ENCODE measurements at regions not wholly inside any gene's neighbourhood (a gene's known extent, or its start where the extent isn't known, plus 50 kb on each side); places are given as distances from the start of the nearest gene placed in this dataset.

GRCh38 chr6:8990075-8990474, 554.7 kb upstream of the SLC35B3 start:
- H3K4me3 ChIP-seq (replicated peaks; ENCODE audit: low read depth, low read length), result no peak overlapping the region
- no peak for TF ChIP-seq CTCF (IDR thresholded peaks at IDR 0.05; ENCODE audit: low read depth, low read length, missing control alignments)
- no peak for DNase-seq (ENCODE audit: extremely low read depth, low read depth)

- H3K4me3 ChIP-seq (replicated peaks; ENCODE audit: low read depth, low read length), result no peak overlapping the region
- peak; percentile 30 for DNase-seq (ENCODE audit: extremely low read depth, low read depth)
- TF ChIP-seq CTCF (IDR thresholded peaks at IDR 0.05; ENCODE audit: low read depth, low read length, missing control alignments), result peak; percentile 91
These were observed 547.9 kb upstream of the SLC35B3 start for GRCh38 chr6:8983202-8983688.

- H3K4me3 ChIP-seq (replicated peaks; ENCODE audit: low read depth, low read length), result no peak overlapping the region
These were observed 547.3 kb upstream of the SLC35B3 start for GRCh38 chr6:8982668-8983067.

GRCh38 chr6:8973395-8973794, 538.0 kb upstream of the SLC35B3 start:
- DNase-seq (ENCODE audit: extremely low read depth, low read depth), result no peak
- no peak for TF ChIP-seq CTCF (IDR thresholded peaks at IDR 0.05; ENCODE audit: low read depth, low read length, missing control alignments)
- no peak overlapping the region for H3K4me3 ChIP-seq (replicated peaks; ENCODE audit: low read depth, low read length)

More at GRCh38 chr6:8982668-8983067, 547.3 kb upstream of the SLC35B3 start:
- DNase-seq (ENCODE audit: extremely low read depth, low read depth), result no peak
- no peak for TF ChIP-seq CTCF (IDR thresholded peaks at IDR 0.05; ENCODE audit: low read depth, low read length, missing control alignments)

- DNase-seq (ENCODE audit: extremely low read depth, low read depth), result no peak
- H3K4me3 ChIP-seq (replicated peaks; ENCODE audit: low read depth, low read length), result no peak overlapping the region
- TF ChIP-seq CTCF (IDR thresholded peaks at IDR 0.05; ENCODE audit: low read depth, low read length, missing control alignments), result no peak
These were observed 534.4 kb upstream of the SLC35B3 start for GRCh38 chr6:8969747-8970146.

GRCh38 chr6:8958894-8959511, 523.7 kb upstream of the SLC35B3 start:
- no peak for TF ChIP-seq CTCF (IDR thresholded peaks at IDR 0.05; ENCODE audit: low read depth, low read length, missing control alignments)
- H3K4me3 ChIP-seq (replicated peaks; ENCODE audit: low read depth, low read length), result no peak overlapping the region
- no peak for DNase-seq (ENCODE audit: extremely low read depth, low read depth)

- no peak for DNase-seq (ENCODE audit: extremely low read depth, low read depth)
- no peak for TF ChIP-seq CTCF (IDR thresholded peaks at IDR 0.05; ENCODE audit: low read depth, low read length, missing control alignments)
These were observed 518.0 kb upstream of the SLC35B3 start for GRCh38 chr6:8953310-8953709.

More at GRCh38 chr6:8953310-8953709, 518.0 kb upstream of the SLC35B3 start:
- no peak overlapping the region for H3K4me3 ChIP-seq (replicated peaks; ENCODE audit: low read depth, low read length)
